ENCODE measurements at regions not wholly inside any gene's neighbourhood (a gene's known extent, or its start where the extent isn't known, plus 50 kb on each side); places are given as distances from the start of the nearest gene placed in this dataset.

DNA sequence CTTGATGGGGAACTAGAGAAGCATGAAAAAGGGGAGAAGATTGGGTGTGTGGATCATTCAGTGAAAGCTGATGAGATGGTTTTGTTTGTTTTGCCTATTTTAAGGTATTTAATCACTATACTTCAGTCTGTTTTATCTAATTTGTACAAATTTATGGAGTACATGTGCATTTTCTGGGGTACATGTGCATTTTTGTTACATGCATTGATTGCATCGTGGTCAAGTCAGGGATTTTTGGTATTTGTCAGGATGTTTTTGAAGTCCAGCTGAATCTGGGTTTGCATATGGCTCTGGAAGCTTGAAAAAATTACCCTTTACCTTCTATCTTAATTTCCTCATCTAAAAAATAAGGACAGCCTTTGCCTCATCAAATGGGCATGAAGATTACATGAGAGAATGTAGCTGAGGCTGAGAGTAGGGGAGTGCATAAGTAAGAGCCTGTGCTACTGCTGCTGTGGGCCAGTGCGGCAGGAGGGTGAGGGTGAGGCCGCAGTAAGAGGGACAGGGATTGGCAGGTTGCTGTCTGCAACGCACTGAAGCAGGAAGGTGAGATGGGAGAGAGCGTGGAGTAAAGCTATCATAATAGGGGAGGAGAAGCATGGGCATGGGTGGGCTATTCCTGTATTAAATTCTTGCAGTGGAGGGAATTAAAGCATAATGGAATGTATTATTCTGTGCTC is 139.8 kb downstream of the NPR3 start:
- no peak for TF ChIP-seq EP300 (IDR thresholded peaks at IDR 0.05)
- TF ChIP-seq, protein P1, sequence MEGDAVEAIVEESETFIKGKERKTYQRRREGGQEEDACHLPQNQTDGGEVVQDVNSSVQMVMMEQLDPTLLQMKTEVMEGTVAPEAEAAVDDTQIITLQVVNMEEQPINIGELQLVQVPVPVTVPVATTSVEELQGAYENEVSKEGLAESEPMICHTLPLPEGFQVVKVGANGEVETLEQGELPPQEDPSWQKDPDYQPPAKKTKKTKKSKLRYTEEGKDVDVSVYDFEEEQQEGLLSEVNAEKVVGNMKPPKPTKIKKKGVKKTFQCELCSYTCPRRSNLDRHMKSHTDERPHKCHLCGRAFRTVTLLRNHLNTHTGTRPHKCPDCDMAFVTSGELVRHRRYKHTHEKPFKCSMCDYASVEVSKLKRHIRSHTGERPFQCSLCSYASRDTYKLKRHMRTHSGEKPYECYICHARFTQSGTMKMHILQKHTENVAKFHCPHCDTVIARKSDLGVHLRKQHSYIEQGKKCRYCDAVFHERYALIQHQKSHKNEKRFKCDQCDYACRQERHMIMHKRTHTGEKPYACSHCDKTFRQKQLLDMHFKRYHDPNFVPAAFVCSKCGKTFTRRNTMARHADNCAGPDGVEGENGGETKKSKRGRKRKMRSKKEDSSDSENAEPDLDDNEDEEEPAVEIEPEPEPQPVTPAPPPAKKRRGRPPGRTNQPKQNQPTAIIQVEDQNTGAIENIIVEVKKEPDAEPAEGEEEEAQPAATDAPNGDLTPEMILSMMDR (IDR thresholded peaks at IDR 0.05): no peak
- TF ChIP-seq POLR2AphosphoS5 (IDR thresholded peaks at IDR 0.05): no peak
- no peak for TF ChIP-seq POLR2A (IDR thresholded peaks at IDR 0.05)
- Histone ChIP-seq H3K27ac (no peak overlapping the region), H3K4me1 (no peaks in the 10 kb centered on the region), H3K4me3 (no peak overlapping the region), H3K27me3 (no peaks in the 10 kb centered on the region), H3K9me3 (no peaks in the 10 kb centered on the region), H3K36me3 (no peaks in the 10 kb centered on the region)
- 93% methylated on average over 5 of the region's 5 CpGs for WGBS
- no peak for DNase-seq (ENCODE audit: low spot score in 2 of 2)

DNA sequence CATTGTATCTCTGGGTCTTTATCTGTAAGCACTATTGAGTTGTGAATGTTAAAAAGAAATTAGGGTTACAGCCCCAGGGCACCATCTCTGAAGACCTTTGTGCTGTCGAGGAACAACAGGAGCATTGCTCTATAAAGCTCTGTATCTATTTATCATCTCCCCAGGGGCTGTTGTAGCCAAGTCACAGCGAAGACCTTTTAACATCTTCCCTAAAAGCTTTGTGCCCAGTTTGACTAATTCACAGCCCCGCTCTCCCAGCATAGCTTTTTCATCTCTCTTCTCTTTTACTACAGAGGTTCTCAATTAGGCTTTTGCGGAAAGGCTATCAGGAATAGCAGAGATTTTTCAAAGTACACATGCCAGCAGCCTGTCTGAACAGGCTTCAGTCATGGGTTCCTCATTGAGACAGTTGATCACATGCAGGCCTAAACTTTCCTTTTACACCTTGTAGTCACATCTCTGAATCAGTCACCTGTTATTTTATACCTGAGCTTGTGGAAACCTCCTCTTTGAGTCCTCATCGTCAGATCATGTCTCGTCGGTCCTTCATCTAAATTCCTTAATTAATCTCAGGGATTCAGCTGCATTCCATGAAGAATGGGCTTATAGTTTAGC is 140.5 kb downstream of the NPR3 start:
- Histone ChIP-seq H3K27ac (no peak overlapping the region), H3K36me3 (no peaks in the 10 kb centered on the region), H3K4me3 (no peak overlapping the region), H3K9me3 (no peaks in the 10 kb centered on the region), H3K4me1 (no peaks in the 10 kb centered on the region), H3K27me3 (no peaks in the 10 kb centered on the region)
- 42% methylated on average over 7 of the region's 7 CpGs for WGBS
- DNase-seq (ENCODE audit: low spot score in 2 of 2): no peak
- TF ChIP-seq, protein P1 (IDR thresholded peaks at IDR 0.05): no peak
- TF ChIP-seq POLR2AphosphoS5 (IDR thresholded peaks at IDR 0.05) (no peak), EP300 (IDR thresholded peaks at IDR 0.05) (no peak), POLR2A (IDR thresholded peaks at IDR 0.05) (no peak)

DNA sequence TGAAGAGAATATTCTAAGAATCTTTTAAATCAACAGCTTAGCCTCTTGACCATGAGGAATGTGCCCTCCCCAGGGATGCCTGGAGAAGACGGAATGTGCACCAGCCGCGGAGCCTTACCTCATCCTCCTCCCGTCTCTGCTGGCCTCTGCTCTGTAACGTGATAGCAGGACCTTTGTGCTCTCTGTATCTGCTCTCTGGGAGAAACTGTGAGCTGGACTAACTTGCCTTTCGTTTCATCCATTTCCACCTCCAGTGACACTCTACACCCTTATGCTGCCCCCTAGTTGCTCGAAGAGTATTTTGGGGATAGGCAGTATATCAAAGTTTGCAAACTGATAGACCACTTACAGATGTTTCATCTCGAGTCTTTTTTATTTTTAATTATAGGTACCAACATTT is 141.4 kb downstream of the NPR3 start:
- Histone ChIP-seq H3K27me3 (no peaks in the 10 kb centered on the region), H3K27ac (no peak overlapping the region), H3K4me3 (no peak overlapping the region), H3K9me3 (no peaks in the 10 kb centered on the region), H3K36me3 (no peaks in the 10 kb centered on the region), H3K4me1 (no peaks in the 10 kb centered on the region)
- TF ChIP-seq, protein P1 (IDR thresholded peaks at IDR 0.05): no peak
- TF ChIP-seq POLR2AphosphoS5 (IDR thresholded peaks at IDR 0.05): no peak
- no peak for TF ChIP-seq EP300 (IDR thresholded peaks at IDR 0.05)
- TF ChIP-seq POLR2A (IDR thresholded peaks at IDR 0.05): no peak
- no peak for DNase-seq (ENCODE audit: low spot score in 2 of 2)
- WGBS: 58% methylated on average over 8 of the region's 8 CpGs

DNA sequence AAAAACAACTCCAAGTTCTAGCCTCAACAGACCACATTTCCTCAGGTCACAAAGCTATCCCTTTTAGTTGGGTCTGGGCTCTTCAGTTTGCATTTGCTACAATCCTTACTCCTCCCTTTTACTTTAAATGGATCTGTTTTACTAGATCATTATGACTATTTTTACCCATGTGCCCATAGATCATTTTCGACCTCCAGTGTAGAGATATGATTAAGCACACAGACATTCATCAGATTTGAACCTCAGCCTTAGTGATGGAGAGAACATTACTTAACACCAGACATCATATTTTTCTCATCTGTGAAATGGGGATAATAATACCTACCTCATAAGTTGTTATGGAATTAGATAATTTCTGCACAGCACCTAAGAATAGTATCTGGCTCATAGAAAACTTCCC is 141.9 kb downstream of the NPR3 start:
- H3K9me3 ChIP-seq: no peaks in the 10 kb centered on the region
- no peaks in the 10 kb centered on the region for H3K27me3 ChIP-seq
- H3K4me1 ChIP-seq: no peaks in the 10 kb centered on the region
- H3K4me3 ChIP-seq: no peak overlapping the region
- TF ChIP-seq, protein P1 (IDR thresholded peaks at IDR 0.05): no peak
- no peak for TF ChIP-seq EP300 (IDR thresholded peaks at IDR 0.05)
- no peak for TF ChIP-seq POLR2AphosphoS5 (IDR thresholded peaks at IDR 0.05)
- TF ChIP-seq POLR2A (IDR thresholded peaks at IDR 0.05): no peak
- no peak overlapping the region for H3K27ac ChIP-seq
- DNase-seq (ENCODE audit: low spot score in 2 of 2): no peak
- 85% methylated on average over 1 of the region's 1 CpG for WGBS
- no peaks in the 10 kb centered on the region for H3K36me3 ChIP-seq

DNA sequence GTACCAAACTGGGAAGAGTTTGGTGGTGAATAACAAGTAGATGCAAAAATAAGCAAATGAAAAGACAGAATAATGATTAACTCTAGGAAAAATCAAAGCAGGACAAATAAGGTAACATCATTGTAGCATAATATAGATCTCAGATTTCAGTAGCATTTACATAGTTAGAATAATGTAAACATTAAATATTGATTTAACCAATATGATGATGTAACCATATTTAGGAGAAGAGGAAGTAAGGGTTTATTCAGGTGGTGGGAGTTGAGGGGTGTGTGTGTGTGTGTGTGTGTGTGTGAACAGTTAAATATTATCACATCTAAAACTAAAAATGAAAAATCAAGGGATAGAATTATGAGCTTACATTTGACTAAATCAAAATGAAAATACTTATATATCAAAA is 143.4 kb downstream of the NPR3 start:
- H3K27ac ChIP-seq: no peak overlapping the region
- no peaks in the 10 kb centered on the region for H3K36me3 ChIP-seq
- DNase-seq (ENCODE audit: low spot score in 2 of 2): no peak
- no peak for TF ChIP-seq EP300 (IDR thresholded peaks at IDR 0.05)
- no peak for TF ChIP-seq POLR2A (IDR thresholded peaks at IDR 0.05)
- TF ChIP-seq POLR2AphosphoS5 (IDR thresholded peaks at IDR 0.05): no peak
- TF ChIP-seq, protein P1 (IDR thresholded peaks at IDR 0.05): no peak
- peaks cover 5% of the 10 kb centered on the region for H3K9me3 ChIP-seq
- H3K27me3 ChIP-seq: no peaks in the 10 kb centered on the region
- H3K4me1 ChIP-seq: no peaks in the 10 kb centered on the region
- H3K4me3 ChIP-seq: no peak overlapping the region

Data from suprapubic skin (tissue), 4 donors.